OCI-LY3 (cell line): ENCODE measurements at regions not wholly inside any gene's neighbourhood (a gene's known extent, or its start where the extent isn't known, plus 50 kb on each side); places are given as distances from the start of the nearest gene placed in this dataset.

ENCODE experiments used
- H2AFZ ChIP-seq: fragments of 200-600, 300-600 bp; shearing (Covaris generic); 2 replicates; pipeline ENCODE4 v1.6.0; 2014; ENCODE audit warnings: antibody characterized with exemption, low read depth, low read length
- H3K27ac ChIP-seq: fragments of 200-600, 300-600 bp; sonication (generic); 2 replicates; pipeline ENCODE4 v1.5.1; 2014; ENCODE audit warnings: mild to moderate bottlenecking, low read length, moderate library complexity, mixed read lengths
- H3K27me3 ChIP-seq: fragments of 200-600, 300-600 bp; sonication (generic); 2 replicates; pipeline ENCODE4 v1.6.1; 2014; ENCODE audit warnings: low read depth, low read length, mixed read lengths
- H3K36me3 ChIP-seq: fragments of 200-600, 300-600 bp; sonication (generic); replicated peaks from 2 replicates; pipeline ENCODE3; 2014; ENCODE audit warnings: low read depth, low read length, mixed read lengths
- H3K4me1 ChIP-seq: fragments of 300-600, 200-600 bp; sonication (generic); 2 replicates; pipeline ENCODE4 v1.6.1; 2014; ENCODE audit warnings: low read length, mixed read lengths
- H3K4me2 ChIP-seq: fragments of 200-600, 300-600 bp; sonication (generic); 2 replicates; pipeline ENCODE4 v1.6.1; 2014; ENCODE audit warnings: low read length, mixed read lengths
- H3K4me3 ChIP-seq: fragments of 300-600, 200-600 bp; sonication (generic); 2 replicates; pipeline ENCODE4 v1.5.1; 2014; ENCODE audit warnings: antibody characterized with exemption, mild to moderate bottlenecking, low read length, moderate library complexity
- H3K79me2 ChIP-seq: fragments of 300-600, 200-600 bp; shearing (Covaris generic); 2 replicates; pipeline ENCODE4 v1.6.1; 2014; ENCODE audit warnings: mild to moderate bottlenecking, low read length, mixed read lengths
- H3K9ac ChIP-seq: fragments of 300-600, 200-600 bp; shearing (Covaris generic); 2 replicates; pipeline ENCODE4 v1.6.0; 2014; ENCODE audit warnings: mild to moderate bottlenecking, low read length, moderate library complexity
- H3K9me3 ChIP-seq: fragments of 200-600, 300-600 bp; shearing (Covaris generic); 2 replicates; pipeline ENCODE4 v1.6.1; 2014; ENCODE audit warnings: low read length, mixed read lengths; ENCODE audit not compliant: insufficient read depth
- H4K20me1 ChIP-seq: fragments of 200-600, 300-600 bp; sonication (generic); 2 replicates; pipeline ENCODE4 v1.6.1; 2016; ENCODE audit warnings: low read length, mixed read lengths; ENCODE audit not compliant: insufficient read depth
- CTCF ChIP-seq: fragments of 200-600, 300-600 bp; sonication (generic); IDR thresholded peaks from 2 replicates; pipeline ENCODE4 v1.5.1; 2014; ENCODE audit warnings: antibody characterized with exemption, low read length, low read depth
- EZH2phosphoT487 ChIP-seq: fragments of 200-600 bp; shearing (Covaris generic); IDR thresholded peaks from 2 replicates; pipeline ENCODE4 v1.6.1; 2018; ENCODE audit warnings: antibody characterized with exemption, mixed run types, low read depth

- Histone ChIP-seq H4K20me1 (no peaks in the 10 kb centered on the region), H3K27ac (no peak overlapping the region), H2AFZ (no peak overlapping the region), H3K9ac (no peak overlapping the region), H3K4me2 (no peak overlapping the region), H3K79me2 (no peaks in the 10 kb centered on the region), H3K9me3 (no peaks in the 10 kb centered on the region), H3K4me3 (no peak overlapping the region), H3K27me3 (no peaks in the 10 kb centered on the region), H3K36me3 (no peaks in the 10 kb centered on the region), H3K4me1 (no peaks in the 10 kb centered on the region)
- TF ChIP-seq EZH2phosphoT487 (no peak), CTCF (no peak)
Measured at GRCh38 chr14:37988472-37988871, 219.2 kb upstream of the SSTR1 start.

DNA sequence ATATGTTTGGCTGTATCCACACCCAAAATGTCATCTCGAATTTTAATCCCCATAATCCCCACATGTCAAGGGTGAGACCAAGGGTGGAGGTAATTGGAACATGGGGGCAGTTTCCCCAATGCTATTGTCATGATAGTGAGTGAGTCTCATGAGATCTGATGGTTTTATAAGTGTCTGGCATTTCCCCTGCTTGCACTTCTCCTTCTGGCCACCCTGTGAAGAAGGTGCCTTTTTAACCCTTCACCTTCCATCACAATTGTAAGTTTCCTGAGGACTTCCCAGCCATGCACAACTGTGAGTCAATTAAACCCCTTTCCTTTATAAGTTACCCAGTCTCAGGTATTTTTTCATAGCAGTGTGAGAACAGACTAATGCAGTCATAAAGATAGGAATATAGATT, 216.7 kb upstream of the SSTR1 start:
- TF ChIP-seq EZH2phosphoT487 (no peak), CTCF (no peak)

DNA sequence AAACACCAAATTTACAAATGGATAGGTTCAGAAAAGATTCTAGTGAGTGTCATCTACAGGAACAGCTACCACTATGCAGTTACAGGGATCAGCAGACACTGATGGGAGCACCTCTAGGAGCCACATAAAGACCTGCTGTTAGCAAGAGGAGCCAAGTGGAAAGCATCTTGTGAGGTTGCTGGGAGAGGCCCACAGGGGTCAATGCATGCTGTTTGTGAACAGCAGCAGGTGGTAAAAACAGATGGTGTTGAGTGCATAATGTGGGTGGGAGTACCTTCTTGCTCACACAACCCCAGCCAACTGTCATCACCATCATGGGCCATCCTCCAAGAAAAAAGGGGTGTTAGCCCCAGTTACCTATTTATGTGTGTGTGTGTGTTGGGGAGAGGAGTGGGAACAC, 215.2 kb upstream of the SSTR1 start:
- H3K4me1 ChIP-seq, result no peaks in the 10 kb centered on the region
- TF ChIP-seq CTCF, result no peak
- no peak for TF ChIP-seq EZH2phosphoT487
- H3K79me2 ChIP-seq, result no peaks in the 10 kb centered on the region
- H2AFZ ChIP-seq, result no peak overlapping the region
- no peak overlapping the region for H3K27ac ChIP-seq
- H3K9ac ChIP-seq, result no peak overlapping the region
- no peaks in the 10 kb centered on the region for H3K27me3 ChIP-seq
- H3K4me2 ChIP-seq, result no peak overlapping the region
- H4K20me1 ChIP-seq, result no peaks in the 10 kb centered on the region
- no peaks in the 10 kb centered on the region for H3K9me3 ChIP-seq
- no peak overlapping the region for H3K4me3 ChIP-seq
- H3K36me3 ChIP-seq, result no peaks in the 10 kb centered on the region

More for the DNA sequence above, 216.7 kb upstream of the SSTR1 start:
- H3K27ac ChIP-seq, result no peak overlapping the region
- H2AFZ ChIP-seq, result no peak overlapping the region
- H4K20me1 ChIP-seq, result no peaks in the 10 kb centered on the region
- no peaks in the 10 kb centered on the region for H3K9me3 ChIP-seq
- H3K9ac ChIP-seq, result no peak overlapping the region
- H3K27me3 ChIP-seq, result no peaks in the 10 kb centered on the region
- no peaks in the 10 kb centered on the region for H3K79me2 ChIP-seq
- no peaks in the 10 kb centered on the region for H3K36me3 ChIP-seq
- no peak overlapping the region for H3K4me3 ChIP-seq
- H3K4me1 ChIP-seq, result no peaks in the 10 kb centered on the region
- H3K4me2 ChIP-seq, result no peak overlapping the region

- Histone ChIP-seq H4K20me1 (no peaks in the 10 kb centered on the region), H3K4me1 (no peaks in the 10 kb centered on the region), H3K27ac (no peak overlapping the region), H3K4me2 (no peak overlapping the region), H3K9ac (no peak overlapping the region), H3K4me3 (no peak overlapping the region), H3K9me3 (no peaks in the 10 kb centered on the region), H2AFZ (no peak overlapping the region), H3K79me2 (no peaks in the 10 kb centered on the region), H3K36me3 (no peaks in the 10 kb centered on the region), H3K27me3 (no peaks in the 10 kb centered on the region)
- TF ChIP-seq EZH2phosphoT487 (no peak), CTCF (no peak)
Measured at GRCh38 chr14:37994846-37995372, 212.8 kb upstream of the SSTR1 start.
